GM23248 (cell line): ENCODE measurements at regions not wholly inside any gene's neighbourhood (a gene's known extent, or its start where the extent isn't known, plus 50 kb on each side); places are given as distances from the start of the nearest gene placed in this dataset.
A peak's percentile ranks its signal among the peaks of the same experiment; 100 is the strongest.
"Not testable (repeated sequence)": the region's sequence is repeated elsewhere in the genome, so short reads cannot be mapped to it uniquely, and the experiment has no call there.

Experiments used
- DNase-seq: peaks from one replicate; pipeline ENCODE4 v3.0.0-alpha.2; 2015
- H2AFZ ChIP-seq: fragments of 200-600 bp; sonication (generic); 2 replicates; pipeline ENCODE4 v1.6.1; 2016; ENCODE audit warnings: antibody characterized with exemption
- H3F3A ChIP-seq: fragments of 200-600 bp; sonication (generic); 2 replicates; pipeline ENCODE4 v1.6.1; 2016; ENCODE audit warnings: mild to moderate bottlenecking, antibody characterized with exemption, mixed run types; ENCODE audit not compliant: insufficient read depth
- H3K27ac ChIP-seq: fragments of 200-600 bp; sonication (generic); 2 replicates; pipeline ENCODE4 v1.5.1; 2016; ENCODE audit warnings: mild to moderate bottlenecking
- H3K27me3 ChIP-seq: fragments of 200-600 bp; sonication (generic); replicated peaks from 2 replicates; pipeline ENCODE4 v1.6.1; 2016; ENCODE audit warnings: mild to moderate bottlenecking; ENCODE audit not compliant: insufficient read depth
- H3K36me3 ChIP-seq: fragments of 200-600 bp; sonication (generic); 2 replicates; pipeline ENCODE4 v1.6.1; 2016; ENCODE audit warnings: low read depth, mild to moderate bottlenecking
- H3K4me1 ChIP-seq: fragments of 200-600 bp; sonication (generic); 2 replicates; pipeline ENCODE4 v1.6.1; 2016; ENCODE audit warnings: mild to moderate bottlenecking; ENCODE audit not compliant: insufficient read depth
- H3K4me2 ChIP-seq: fragments of 200-600 bp; sonication (generic); one replicate; pipeline ENCODE4 v1.6.1; 2016; ENCODE audit warnings: mild to moderate bottlenecking; ENCODE audit not compliant: unreplicated experiment
- H3K4me3 ChIP-seq: fragments of 200-600 bp; sonication (generic); 2 replicates; pipeline ENCODE4 v1.5.1; 2016; ENCODE audit warnings: mild to moderate bottlenecking
- H3K79me2 ChIP-seq: fragments of 200-600 bp; sonication (generic); 2 replicates; pipeline ENCODE4 v1.6.1; 2016; ENCODE audit warnings: mild to moderate bottlenecking; ENCODE audit not compliant: insufficient read depth
- H3K9ac ChIP-seq: fragments of 200-600 bp; sonication (generic); 2 replicates; pipeline ENCODE4 v1.6.1; 2016; ENCODE audit warnings: mild to moderate bottlenecking
- H3K9me2 ChIP-seq: fragments of 200-600 bp; sonication (generic); 2 replicates; pipeline ENCODE4 v1.6.1; 2016; ENCODE audit warnings: mixed run types, mild to moderate bottlenecking, moderate library complexity; ENCODE audit not compliant: insufficient read depth
- H3K9me3 ChIP-seq: fragments of 200-600 bp; sonication (generic); one replicate; pipeline ENCODE4 v1.6.1; 2017; ENCODE audit warnings: low read depth
- H4K20me1 ChIP-seq: fragments of 200-600 bp; sonication (generic); 2 replicates; pipeline ENCODE4 v1.6.0; 2016; ENCODE audit not compliant: insufficient read depth
- EZH2 ChIP-seq: fragments of 200-600 bp; sonication (generic); IDR thresholded peaks from 2 replicates; pipeline ENCODE4 v1.6.1; 2018; ENCODE audit warnings: antibody characterized with exemption, mild to moderate bottlenecking; ENCODE audit not compliant: insufficient read depth, poor library complexity, severe bottlenecking
- EZH2phosphoT487 ChIP-seq: fragments of 200-600 bp; sonication (generic); IDR thresholded peaks from 2 replicates; pipeline ENCODE4 v1.6.1; 2018; ENCODE audit warnings: antibody characterized with exemption, moderate library complexity, mild to moderate bottlenecking, low read depth; ENCODE audit not compliant: insufficient read depth
- WGBS, 2 experiments: methylation state at CpG; one replicate each; pipeline ENCODE4 v1.1.6; 2015 to 2017; ENCODE audit warnings: low lambda C conversion rate in 2 of 2, low coverage in 1 of 2; ENCODE audit errors: missing lambda C conversion rate in 2 of 2; 5-methylcytosine and 5-hydroxymethylcytosine counted together
- in situ Hi-C: fragments of 300-500 bp; cut with MboI; formaldehyde crosslinking; loops from 2 replicates; pipeline ENCODE4 v1.15.0; 2020

DNA sequence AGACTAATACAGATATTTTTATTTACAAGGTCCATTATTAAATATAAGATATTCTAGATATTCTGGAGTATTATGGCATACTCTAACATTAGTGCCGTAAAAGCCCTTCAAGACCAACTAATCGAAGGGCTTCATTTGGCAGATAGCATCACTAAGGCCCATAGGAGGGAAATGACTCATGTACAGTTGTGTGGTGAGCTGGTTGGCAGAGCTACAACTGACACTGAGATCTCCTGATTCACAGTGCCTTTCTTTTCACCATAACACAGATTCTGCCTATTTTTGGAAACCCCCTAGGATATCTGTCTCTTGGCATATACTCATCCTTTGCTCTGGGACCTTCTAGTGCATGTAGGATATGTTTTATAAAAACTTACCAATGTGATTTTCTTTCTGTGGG, 201.7 kb upstream of the AFF2 start:
- Histone ChIP-seq H3K79me2 (no peaks in the 10 kb centered on the region), H3K27ac (no peak overlapping the region), H3K9me3 (no peaks in the 10 kb centered on the region), H2AFZ (no peak overlapping the region), H3K36me3 (no peaks in the 10 kb centered on the region), H3F3A (no peaks in the 10 kb centered on the region), H3K9me2 (no peaks in the 10 kb centered on the region), H3K4me1 (peaks cover 6% of the 10 kb centered on the region; the same call in 1 of the 2 replicates), H3K9ac (no peak overlapping the region), H3K4me2 (no peak overlapping the region), H3K4me3 (no peak overlapping the region), H4K20me1 (no peaks in the 10 kb centered on the region), H3K27me3 (no peaks in the 10 kb centered on the region)
- in situ Hi-C loops, result no loop called here
- TF ChIP-seq EZH2phosphoT487 (no peak), EZH2 (no peak)
- 25 to 33% methylated on average over 2 of the region's 2 CpGs for WGBS, 2 experiments
- DNase-seq, result peak; percentile 76

DNA sequence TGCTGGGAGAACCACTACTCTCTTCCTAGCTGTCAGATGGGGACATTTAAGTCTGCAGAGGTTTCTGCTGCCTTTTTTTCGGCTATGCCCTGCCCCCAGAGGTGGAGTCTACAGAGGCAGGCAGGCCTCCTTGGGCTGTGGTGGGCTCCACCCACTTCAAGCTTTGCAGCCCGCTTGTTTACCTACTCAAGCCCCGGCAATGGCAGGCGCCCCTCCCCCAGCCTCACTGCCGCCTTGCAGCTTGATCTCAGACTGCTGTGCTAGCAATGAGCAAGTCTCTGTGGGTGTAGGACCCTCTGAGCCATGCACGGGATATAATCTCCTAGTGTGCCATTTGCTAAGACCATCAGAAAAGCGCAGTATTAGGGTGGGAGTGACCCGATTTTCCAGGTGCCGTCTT, 195.2 kb upstream of the AFF2 start:
- 72 to 90% methylated on average over 3 to 7 of the region's 9 CpGs for WGBS, 2 experiments
- in situ Hi-C loops, result not testable (repeated sequence)

DNA sequence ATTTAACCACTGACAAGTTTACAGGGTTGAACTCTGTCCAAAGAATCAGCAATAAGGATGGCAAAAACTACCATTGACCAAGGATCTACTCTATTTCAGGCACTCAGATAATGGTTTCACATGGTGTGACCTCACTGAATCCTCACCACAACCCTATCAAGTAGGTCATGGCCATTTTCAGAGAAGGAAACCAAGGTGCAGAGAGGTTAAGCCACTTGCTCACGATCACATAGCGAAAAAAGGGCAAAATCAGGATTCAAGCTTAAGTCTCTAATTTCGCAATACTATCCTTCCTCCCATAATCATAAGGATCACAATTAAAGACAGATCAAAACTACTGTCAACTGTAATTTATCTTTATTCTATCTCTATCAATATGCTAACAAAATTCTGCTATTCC, 191.0 kb upstream of the AFF2 start:
- Histone ChIP-seq H3K27me3 (no peaks in the 10 kb centered on the region), H3K4me3 (no peak overlapping the region), H3K4me1 (no peaks in the 10 kb centered on the region), H3K9me3 (no peaks in the 10 kb centered on the region), H3K9me2 (no peaks in the 10 kb centered on the region), H3K27ac (no peak overlapping the region), H3K79me2 (no peaks in the 10 kb centered on the region), H4K20me1 (no peaks in the 10 kb centered on the region), H3F3A (no peaks in the 10 kb centered on the region), H3K4me2 (no peak overlapping the region), H2AFZ (no peak overlapping the region), H3K9ac (no peak overlapping the region), H3K36me3 (no peaks in the 10 kb centered on the region)
- WGBS, 2 experiments, result 75 to 87% methylated on average over 3 of the region's 3 CpGs
- TF ChIP-seq EZH2, result no peak
- TF ChIP-seq EZH2phosphoT487, result no peak
- in situ Hi-C loops, result no loop called here
- DNase-seq, result no peak

More for the DNA sequence above, 195.2 kb upstream of the AFF2 start:
- H3K27ac ChIP-seq, H4K20me1 ChIP-seq, H3K4me2 ChIP-seq, H3K79me2 ChIP-seq, H3F3A ChIP-seq, H2AFZ ChIP-seq, DNase-seq, H3K9me3 ChIP-seq, H3K4me3 ChIP-seq, H3K27me3 ChIP-seq, H3K9me2 ChIP-seq, H3K9ac ChIP-seq, H3K4me1 ChIP-seq, H3K36me3 ChIP-seq: not testable (repeated sequence)

DNA sequence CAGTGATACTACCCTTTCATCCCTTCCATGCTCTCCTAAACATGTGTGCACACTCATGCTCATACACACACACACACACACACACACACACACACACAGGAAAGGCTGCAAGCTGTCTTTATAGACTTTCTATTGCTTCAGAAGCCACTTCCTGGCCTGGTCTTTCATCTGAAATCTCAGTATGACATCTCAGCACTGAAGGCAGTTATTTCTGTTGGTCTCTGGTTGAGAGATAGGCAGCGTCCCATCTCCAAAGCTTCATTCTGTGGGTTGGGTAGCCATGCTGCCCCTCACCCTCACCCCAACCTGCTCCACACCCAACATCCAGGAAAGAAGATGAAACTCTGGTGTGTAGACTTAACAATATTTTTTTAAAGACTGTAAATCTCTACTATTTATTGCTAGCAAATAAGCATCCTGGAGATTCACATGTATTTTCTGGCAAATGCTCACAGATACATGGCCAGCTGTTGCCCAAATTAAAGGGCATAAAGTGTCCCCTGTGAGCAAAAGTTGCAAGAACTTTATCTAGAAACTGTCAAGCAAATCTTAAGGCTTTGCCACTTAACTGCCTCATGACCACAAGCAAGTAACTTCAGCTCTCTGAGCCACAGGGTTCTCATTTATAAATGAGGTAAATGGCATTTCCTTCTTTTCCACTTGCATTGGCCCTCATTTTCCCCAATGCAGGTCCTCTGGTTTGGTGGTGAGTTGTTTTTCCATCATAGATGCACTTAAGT, 189.8 kb upstream of the AFF2 start:
- WGBS, 2 experiments, result 73 to 89% methylated on average over 1 of the region's 1 CpG
- no peaks in the 10 kb centered on the region for H3K9me2 ChIP-seq
- TF ChIP-seq EZH2, result no peak
- no peak for TF ChIP-seq EZH2phosphoT487

DNA sequence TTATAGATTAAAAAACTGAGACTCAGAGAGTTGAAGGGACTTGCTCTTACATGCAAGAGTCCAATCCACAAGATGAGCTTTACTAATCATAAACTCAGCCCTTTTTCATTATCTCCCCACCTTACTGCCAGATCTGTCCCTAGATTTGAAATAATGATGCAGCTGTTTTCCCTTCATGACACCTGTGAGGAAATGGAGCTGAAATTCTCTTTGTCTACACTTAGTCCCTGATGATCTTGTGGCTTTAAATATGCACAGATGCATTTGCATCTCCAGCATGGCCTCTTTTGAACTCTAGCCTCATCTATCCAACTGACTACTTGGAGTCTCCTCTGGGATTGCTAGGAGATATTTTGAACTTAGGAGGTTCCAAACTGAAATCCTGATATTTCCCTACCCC, 188.9 kb upstream of the AFF2 start:
- DNase-seq, result no peak
- no peak overlapping the region for H3K9ac ChIP-seq
- H3K9me2 ChIP-seq, result no peaks in the 10 kb centered on the region
- no peaks in the 10 kb centered on the region for H3F3A ChIP-seq
- no peak overlapping the region for H3K4me2 ChIP-seq
- no peaks in the 10 kb centered on the region for H3K79me2 ChIP-seq
- in situ Hi-C loops, result no loop called here
- no peaks in the 10 kb centered on the region for H4K20me1 ChIP-seq
- no peak overlapping the region for H2AFZ ChIP-seq
- H3K27ac ChIP-seq, result no peak overlapping the region
- no peaks in the 10 kb centered on the region for H3K4me1 ChIP-seq
- H3K4me3 ChIP-seq, result no peak overlapping the region
- no peaks in the 10 kb centered on the region for H3K36me3 ChIP-seq
- TF ChIP-seq EZH2, result no peak
- TF ChIP-seq EZH2phosphoT487, result no peak
- no peaks in the 10 kb centered on the region for H3K27me3 ChIP-seq
- H3K9me3 ChIP-seq, result no peaks in the 10 kb centered on the region

More for the DNA sequence above, 189.8 kb upstream of the AFF2 start:
- Histone ChIP-seq H3K4me2 (no peak overlapping the region), H3K79me2 (no peaks in the 10 kb centered on the region), H3K4me1 (no peaks in the 10 kb centered on the region), H3K27me3 (no peaks in the 10 kb centered on the region), H3K9ac (no peak overlapping the region), H4K20me1 (no peaks in the 10 kb centered on the region), H3K27ac (no peak overlapping the region), H3K36me3 (no peaks in the 10 kb centered on the region), H3F3A (no peaks in the 10 kb centered on the region), H3K4me3 (no peak overlapping the region), H3K9me3 (no peaks in the 10 kb centered on the region), H2AFZ (no peak overlapping the region)
- in situ Hi-C loops, result no loop called here
- DNase-seq, result no peak
